Tibial nerve (tissue), 4 donors: ENCODE measurements at regions not wholly inside any gene's neighbourhood (a gene's known extent, or its start where the extent isn't known, plus 50 kb on each side); places are given as distances from the start of the nearest gene placed in this dataset.

Source experiments
- EP300 ChIP-seq, 2 donors: sonication (generic); formaldehyde crosslinking; IDR thresholded peaks; one replicate each; pipeline ENCODE4 v1.6.1; 2017; ENCODE audit warnings: antibody characterized with exemption in 2 of 2, mild to moderate bottlenecking in 1 of 2
- TF ChIP-seq, protein P1 (sequence below), 5 experiments: fragments of 200-600 bp in 3 of 5; fragments of 450-650 bp in 2 of 5; sonication (generic) in 3 of 5; IDR thresholded peaks; one replicate each; pipeline ENCODE4 v1.5.1; 2016 to 2019; ENCODE audit warnings: antibody characterized with exemption in 5 of 5, mild to moderate bottlenecking in 3 of 5, moderate library complexity in 2 of 5

DNA sequence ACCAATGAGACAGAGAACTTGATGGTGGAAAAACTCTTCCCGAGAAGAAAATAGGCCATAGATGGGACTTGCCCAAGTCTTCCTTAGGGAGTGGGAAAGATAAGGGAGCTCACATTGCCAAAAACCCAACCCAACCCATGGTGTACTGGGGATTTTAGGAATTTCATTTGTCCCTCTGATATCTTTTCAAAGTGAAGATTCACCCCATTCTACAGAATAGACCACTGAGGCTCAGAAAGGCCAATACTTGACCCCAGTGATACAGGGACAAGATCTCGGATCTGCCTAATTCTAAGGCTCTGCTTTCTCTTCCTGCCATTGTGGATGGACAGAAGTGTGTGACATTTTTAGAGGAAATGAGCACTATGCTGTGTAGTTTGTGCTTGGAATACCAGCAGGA lies 159.0 kb downstream of the MYCN start:
- TF ChIP-seq, protein P1, sequence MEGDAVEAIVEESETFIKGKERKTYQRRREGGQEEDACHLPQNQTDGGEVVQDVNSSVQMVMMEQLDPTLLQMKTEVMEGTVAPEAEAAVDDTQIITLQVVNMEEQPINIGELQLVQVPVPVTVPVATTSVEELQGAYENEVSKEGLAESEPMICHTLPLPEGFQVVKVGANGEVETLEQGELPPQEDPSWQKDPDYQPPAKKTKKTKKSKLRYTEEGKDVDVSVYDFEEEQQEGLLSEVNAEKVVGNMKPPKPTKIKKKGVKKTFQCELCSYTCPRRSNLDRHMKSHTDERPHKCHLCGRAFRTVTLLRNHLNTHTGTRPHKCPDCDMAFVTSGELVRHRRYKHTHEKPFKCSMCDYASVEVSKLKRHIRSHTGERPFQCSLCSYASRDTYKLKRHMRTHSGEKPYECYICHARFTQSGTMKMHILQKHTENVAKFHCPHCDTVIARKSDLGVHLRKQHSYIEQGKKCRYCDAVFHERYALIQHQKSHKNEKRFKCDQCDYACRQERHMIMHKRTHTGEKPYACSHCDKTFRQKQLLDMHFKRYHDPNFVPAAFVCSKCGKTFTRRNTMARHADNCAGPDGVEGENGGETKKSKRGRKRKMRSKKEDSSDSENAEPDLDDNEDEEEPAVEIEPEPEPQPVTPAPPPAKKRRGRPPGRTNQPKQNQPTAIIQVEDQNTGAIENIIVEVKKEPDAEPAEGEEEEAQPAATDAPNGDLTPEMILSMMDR (IDR thresholded peaks at IDR 0.05) = no peak
- TF ChIP-seq EP300 (IDR thresholded peaks at IDR 0.05) = no peak
